GM19468 (cell line): ENCODE measurements at regions not wholly inside any gene's neighbourhood (a gene's known extent, or its start where the extent isn't known, plus 50 kb on each side); places are given as distances from the start of the nearest gene placed in this dataset.
"Not testable (repeated sequence)": the region's sequence is repeated elsewhere in the genome, so short reads cannot be mapped to it uniquely, and the experiment has no call there.

Experiments used
- ATAC-seq: cut with Tn5 transposase; IDR thresholded peaks from one replicate; pipeline ENCODE4 v1.9.1; 2021; ENCODE audit warnings: mild to moderate bottlenecking, moderate library complexity, moderate number of reproducible peaks; ENCODE audit not compliant: unreplicated experiment; ENCODE audit errors: extremely low read depth

DNA sequence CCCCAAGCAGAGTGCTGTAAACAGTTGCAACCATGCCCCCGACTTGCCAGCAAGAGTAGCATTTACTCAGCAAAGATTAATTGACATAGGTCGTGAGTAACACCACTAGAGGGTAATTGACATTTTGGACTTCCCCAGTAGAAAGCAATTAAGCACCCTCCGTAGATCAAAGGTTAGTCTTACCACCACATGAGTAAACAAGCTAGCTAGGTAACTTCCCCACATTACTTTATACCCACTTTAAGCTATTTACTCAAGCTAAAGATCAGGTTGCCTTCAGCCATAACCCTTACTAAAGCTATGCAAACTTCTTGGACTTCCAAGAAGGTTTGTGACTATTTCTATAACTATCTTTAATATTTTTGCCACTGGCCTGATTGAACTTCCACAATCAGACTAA, 1072.7 kb downstream of the OTOL1 start:
- no peak for ATAC-seq

GRCh38 chr3:162584986-162585385, 1088.4 kb downstream of the OTOL1 start:
- ATAC-seq, result no peak

DNA sequence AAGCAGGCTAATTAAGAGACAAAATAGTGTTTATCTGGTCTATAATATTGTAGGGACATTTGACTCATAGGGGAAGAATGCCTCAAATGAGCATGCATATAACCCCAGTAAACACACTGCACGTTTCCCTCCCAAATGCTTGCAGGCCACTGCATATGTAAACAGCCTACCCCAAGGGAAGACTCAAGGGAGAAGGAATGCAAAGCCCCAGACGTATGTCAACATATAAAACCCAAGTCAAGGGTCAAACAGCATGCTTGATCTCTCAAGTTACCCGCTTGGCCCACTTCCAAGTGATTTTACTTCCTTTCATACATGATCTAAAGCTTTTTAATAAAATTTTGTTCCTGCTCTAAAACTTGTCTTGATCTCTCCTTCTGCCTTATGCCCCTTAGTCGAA, 1090.0 kb downstream of the OTOL1 start:
- no peak for ATAC-seq

DNA sequence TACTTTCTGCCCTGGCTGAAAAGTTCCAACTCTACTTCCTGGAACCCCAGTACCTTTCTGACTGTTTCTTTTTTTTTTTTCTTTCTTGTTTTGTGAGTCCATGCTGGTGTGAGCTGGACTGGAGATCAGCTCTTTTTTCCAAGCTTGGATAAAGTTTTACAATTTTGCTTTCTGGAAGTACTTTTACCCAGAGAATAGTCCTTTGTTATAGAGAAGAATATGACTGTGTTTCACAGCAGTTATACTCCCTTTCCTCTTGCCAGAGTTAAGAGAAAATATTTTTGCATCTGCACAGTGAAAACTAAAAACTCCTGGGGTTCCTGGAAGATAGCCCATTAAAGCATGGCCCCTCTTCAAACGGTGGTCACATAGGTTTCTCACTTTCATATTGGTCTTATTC, 1100.6 kb downstream of the OTOL1 start:
- ATAC-seq, result no peak

GRCh38 chr3:162598500-162598899, 1101.9 kb downstream of the OTOL1 start:
- not testable (repeated sequence) for ATAC-seq

DNA sequence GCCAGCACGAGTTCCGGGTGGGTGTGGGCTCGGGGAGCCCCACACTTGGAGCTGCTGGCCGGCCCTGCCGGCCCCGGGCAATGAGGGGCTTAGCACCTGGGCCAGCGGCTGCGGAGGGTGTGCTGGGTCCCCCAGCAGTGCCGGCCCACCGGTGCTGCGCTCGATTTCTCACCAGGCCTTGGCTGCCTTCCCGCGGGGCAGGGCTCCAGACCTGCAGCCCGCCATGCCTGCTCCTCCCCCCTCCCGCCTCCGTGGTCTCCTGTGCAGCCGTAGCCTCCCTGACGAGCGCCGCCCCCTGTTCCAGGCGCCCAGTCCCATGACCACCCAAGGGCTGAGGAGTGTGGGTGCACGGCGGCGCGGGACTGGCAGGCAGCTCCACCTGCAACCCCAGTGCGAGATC, 1103.1 kb downstream of the OTOL1 start:
- ATAC-seq, result not testable (repeated sequence)

DNA sequence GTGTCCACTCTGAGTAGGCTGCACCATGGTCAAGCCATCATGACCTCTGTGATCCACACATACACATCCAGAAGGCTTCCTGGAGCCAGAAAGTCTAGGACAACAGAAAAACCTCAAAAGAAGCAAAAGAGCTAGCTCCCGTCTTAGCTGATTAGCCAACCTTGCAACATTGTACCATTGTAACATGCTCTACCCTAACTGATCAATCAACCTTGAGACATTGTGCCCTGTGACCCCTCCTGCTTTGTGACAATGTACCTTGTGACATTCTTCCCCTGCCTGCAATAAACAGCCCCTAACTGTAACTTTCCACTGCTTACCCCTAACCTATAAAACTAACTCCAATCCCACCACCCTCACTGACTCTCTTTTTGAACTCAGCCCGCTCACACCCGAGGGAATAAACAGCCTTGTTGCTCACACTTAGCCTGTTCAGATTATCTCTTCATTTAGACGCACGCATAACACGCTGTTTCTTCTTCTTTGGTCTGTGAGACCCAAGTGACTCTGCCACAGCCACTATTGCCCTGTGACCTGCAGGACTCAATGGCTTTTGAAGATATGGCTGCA, 1104.6 kb downstream of the OTOL1 start:
- ATAC-seq, result no peak

GRCh38 chr3:162602619-162603018, 1106.0 kb downstream of the OTOL1 start:
- no peak for ATAC-seq

DNA sequence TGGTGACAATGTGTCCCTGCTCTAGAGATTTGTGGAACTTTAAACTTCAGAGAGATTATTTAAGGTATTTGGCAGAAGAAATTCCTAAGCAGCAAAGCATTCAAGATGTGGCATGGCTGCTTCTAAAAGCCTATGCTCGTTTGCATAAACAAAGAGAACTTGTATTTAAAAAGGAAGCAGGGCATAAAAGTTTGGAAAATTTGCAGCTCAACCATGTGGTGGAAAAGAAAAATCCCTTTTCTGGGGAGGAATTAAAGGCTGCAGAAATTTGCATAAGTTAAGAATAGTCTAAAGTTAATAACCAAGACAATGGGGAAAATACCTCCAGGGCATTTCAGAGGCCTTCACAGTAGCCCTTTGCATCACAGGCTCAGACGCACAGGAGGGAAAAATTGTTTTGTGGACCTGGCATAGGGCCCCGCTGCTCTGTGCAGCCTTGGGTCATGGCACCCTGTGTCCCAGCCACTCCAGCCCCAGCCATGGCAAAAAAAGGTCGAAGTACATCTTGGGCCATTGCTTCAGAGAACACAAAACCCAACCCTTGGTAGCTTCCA, 1109.1 kb downstream of the OTOL1 start:
- ATAC-seq, result no peak

DNA sequence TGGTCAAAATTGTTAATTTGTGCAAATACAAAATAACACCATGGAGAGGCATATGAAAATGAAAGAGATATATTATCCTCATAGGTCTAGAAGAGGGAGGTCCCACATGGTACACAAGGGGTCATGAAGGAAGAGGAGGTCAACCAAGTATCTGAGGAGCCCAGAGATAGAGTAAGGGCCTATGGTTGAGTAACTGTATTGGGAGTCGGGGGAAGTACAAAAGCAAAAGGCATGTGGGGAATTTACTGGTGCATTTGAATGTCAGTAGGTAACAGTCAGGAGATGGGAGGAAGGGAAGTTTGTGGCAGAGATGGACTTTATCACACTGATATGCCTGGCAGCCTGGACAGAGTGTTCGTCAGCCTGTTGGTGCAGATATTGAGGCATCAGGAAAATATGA, 1113.7 kb downstream of the OTOL1 start:
- no peak for ATAC-seq

GRCh38 chr3:162612991-162613390, 1116.4 kb downstream of the OTOL1 start:
- ATAC-seq, result no peak

- ATAC-seq, result no peak
Measured at GRCh38 chr3:162626172-162626571, 1129.6 kb downstream of the OTOL1 start.

- no peak for ATAC-seq
Measured at GRCh38 chr3:162628531-162628930, 1131.9 kb downstream of the OTOL1 start.

GRCh38 chr3:162629372-162629771, 1132.8 kb downstream of the OTOL1 start:
- no peak for ATAC-seq

DNA sequence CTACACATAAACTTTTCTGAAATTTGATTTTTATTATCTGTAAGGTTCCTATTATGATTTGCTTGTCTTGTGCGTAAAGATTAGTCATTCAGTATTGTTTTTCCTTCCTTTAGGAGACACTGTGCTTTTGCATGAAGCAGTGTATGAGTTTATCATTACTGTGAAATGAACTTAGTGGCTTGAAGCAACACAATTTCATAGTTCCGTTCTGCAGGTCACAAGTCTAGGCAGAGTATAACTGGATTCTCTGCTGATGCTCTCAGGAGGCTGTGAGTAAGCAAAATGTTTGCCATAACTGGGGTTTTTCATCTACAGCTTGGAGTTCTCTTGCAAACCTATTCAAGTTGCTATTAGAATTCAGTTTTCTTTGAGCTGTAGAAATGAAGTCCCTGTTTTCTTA, 1136.1 kb downstream of the OTOL1 start:
- no peak for ATAC-seq

DNA sequence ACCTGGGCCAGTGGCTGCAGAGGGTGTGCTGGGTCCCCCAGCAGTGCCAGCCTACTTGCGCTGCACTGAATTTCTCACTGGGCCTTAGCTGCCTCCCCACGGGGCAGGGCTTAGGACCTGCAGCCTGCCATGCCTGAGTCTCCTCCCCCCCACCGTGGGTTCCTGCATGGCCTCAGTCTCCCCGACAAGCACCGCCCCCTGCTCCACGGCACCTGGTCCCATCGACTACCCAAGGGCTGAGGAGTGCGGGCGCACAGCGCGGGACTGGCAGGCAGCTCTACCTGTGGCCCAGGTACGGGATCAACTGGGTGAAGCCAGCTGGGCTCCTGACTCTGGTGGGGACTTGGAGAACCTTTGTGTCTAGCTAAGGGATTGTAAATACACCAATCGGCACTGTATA, 1143.6 kb downstream of the OTOL1 start:
- ATAC-seq, result not testable (repeated sequence)

GRCh38 chr3:162641317-162641716, 1144.7 kb downstream of the OTOL1 start:
- ATAC-seq, result no peak

- no peak for ATAC-seq
Measured at GRCh38 chr3:162641907-162642306, 1145.3 kb downstream of the OTOL1 start.

DNA sequence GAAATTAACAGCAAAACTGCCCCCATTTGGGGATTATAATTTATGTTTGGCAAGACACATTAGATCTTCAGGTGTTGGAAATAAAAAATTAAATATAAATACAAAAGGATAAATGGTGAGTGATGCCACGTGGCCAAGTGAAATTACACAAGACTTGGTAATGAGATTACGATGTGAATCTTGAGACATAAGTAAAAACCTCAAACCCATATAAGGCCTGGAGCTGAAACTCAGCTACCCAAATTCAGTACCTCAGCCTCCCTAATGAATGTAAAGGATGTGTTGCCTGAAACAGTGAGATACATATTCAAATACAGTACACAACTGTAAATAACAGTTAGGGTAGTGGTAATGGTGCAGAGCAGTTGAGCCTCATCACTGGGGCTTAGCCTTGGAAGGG, 1146.6 kb downstream of the OTOL1 start:
- no peak for ATAC-seq

GRCh38 chr3:162647321-162647720, 1150.7 kb downstream of the OTOL1 start:
- ATAC-seq, result no peak

- no peak for ATAC-seq
Measured at GRCh38 chr3:162658003-162658402, 1161.4 kb downstream of the OTOL1 start.

DNA sequence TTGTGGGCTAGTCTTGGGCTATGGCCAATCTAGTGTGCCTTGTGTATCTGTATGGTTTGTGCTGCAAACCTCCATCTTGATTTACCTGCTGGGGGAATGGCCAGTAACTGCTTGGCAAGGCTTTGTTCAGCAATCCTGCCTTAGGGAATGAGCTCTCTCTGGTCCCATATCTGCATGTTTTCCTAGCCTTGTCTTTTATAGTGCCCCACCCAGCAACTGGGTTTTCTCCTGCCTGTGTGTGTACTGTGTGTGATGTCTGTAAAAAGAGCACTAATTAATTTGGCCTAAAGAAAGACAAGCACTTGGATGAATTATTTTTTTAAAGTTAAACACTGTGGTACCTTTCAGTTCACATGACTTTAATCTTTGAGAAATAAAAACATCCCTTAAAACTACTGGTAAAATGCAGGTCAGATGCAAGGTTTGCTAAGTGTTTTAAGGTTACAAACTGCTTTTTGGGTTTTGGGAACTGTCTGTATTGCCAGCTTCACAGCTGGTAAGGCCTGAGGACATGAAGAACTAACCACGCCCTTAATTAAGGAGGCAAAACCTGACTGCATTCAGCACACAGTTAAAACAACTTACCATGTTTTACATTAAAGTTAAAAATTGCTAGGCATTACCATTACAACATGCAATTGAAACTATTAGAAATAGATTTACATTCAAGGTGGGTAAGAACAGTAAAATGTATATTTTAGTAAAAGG, 1169.2 kb downstream of the OTOL1 start:
- ATAC-seq, result no peak
